ENCODE measurements at regions not wholly inside any gene's neighbourhood (a gene's known extent, or its start where the extent isn't known, plus 50 kb on each side); places are given as distances from the start of the nearest gene placed in this dataset.

- Histone ChIP-seq H4K20me1 (ENCODE audit: insufficient read depth) (no peaks in the 10 kb centered on the region), H3K9ac (no peak overlapping the region), H3K4me1 (ENCODE audit: control insufficient read depth in 1 of 2, insufficient read depth in 2 of 2, low read depth in 1 of 2, low read length in 1 of 2) (peaks cover 0 to 21% of the 10 kb centered on the region in 2 experiments; a peak in 1 of 4 replicates), H3K9me2 (no peaks in the 10 kb centered on the region), H3K27ac (ENCODE audit: low read depth in 2 of 2, low read length in 1 of 2) (no peak overlapping the region), H3K27me3 (ENCODE audit: insufficient read depth) (no peaks in the 10 kb centered on the region), H3K36me3 (replicated peaks in 1 of 2; ENCODE audit: control insufficient read depth in 1 of 2, insufficient read depth in 2 of 2, low read length in 1 of 2) (no peaks in the 10 kb centered on the region), H3F3A (replicated peaks; ENCODE audit: insufficient read depth) (no peaks in the 10 kb centered on the region), H2AFZ (ENCODE audit: low read depth) (no peak overlapping the region), H3K9me3 (no peaks in the 10 kb centered on the region), H3K4me2 (no peak overlapping the region), H3K4me3 (ENCODE audit: low read depth in 2 of 2, low read length in 1 of 2) (no peak overlapping the region), H3K79me2 (ENCODE audit: insufficient read depth) (no peaks in the 10 kb centered on the region)
- POLR2A ChIA-PET: no interaction called here
- CTCF ChIA-PET: interaction anchor here (1.0 to 1.9 kb wide), 5 partner anchors 9 to 116 kb away, joined by 3 to 7 read pairs (median 4); no protein-coding TSS in a partner anchor
- DNase-seq: no peak
- TF ChIP-seq GABPA (IDR thresholded peaks at IDR 0.05; ENCODE audit: low read depth): no peak
- WGBS (ENCODE audit: low lambda C conversion rate): 61% methylated on average over 3 of the region's 6 CpGs
These were observed 115.5 kb downstream of the VEGFA start for GRCh38 chr6:43885399-43886066.

GRCh38 chr6:43884652-43885022, 114.6 kb downstream of the VEGFA start:
- Histone ChIP-seq H3K9me2 (no peaks in the 10 kb centered on the region), H3K27me3 (ENCODE audit: insufficient read depth) (no peaks in the 10 kb centered on the region), H4K20me1 (ENCODE audit: insufficient read depth) (no peaks in the 10 kb centered on the region), H2AFZ (ENCODE audit: low read depth) (no peak overlapping the region), H3K4me1 (ENCODE audit: control insufficient read depth in 1 of 2, insufficient read depth in 2 of 2, low read depth in 1 of 2, low read length in 1 of 2) (peaks cover 0 to 24% of the 10 kb centered on the region in 2 experiments; a peak in 2 of 4 replicates), H3K9ac (no peak overlapping the region), H3K36me3 (replicated peaks in 1 of 2; ENCODE audit: control insufficient read depth in 1 of 2, insufficient read depth in 2 of 2, low read length in 1 of 2) (no peaks in the 10 kb centered on the region), H3K79me2 (ENCODE audit: insufficient read depth) (no peaks in the 10 kb centered on the region), H3F3A (replicated peaks; ENCODE audit: insufficient read depth) (no peaks in the 10 kb centered on the region), H3K4me2 (no peak overlapping the region), H3K4me3 (ENCODE audit: low read depth in 2 of 2, low read length in 1 of 2) (no peak overlapping the region), H3K27ac (ENCODE audit: low read depth in 2 of 2, low read length in 1 of 2) (no peak overlapping the region), H3K9me3 (no peaks in the 10 kb centered on the region)
- ChIA-PET CTCF (interaction anchor here (0.8 to 1.9 kb wide), 6 partner anchors 17 to 115 kb away, joined by 3 to 7 read pairs (median 4); partner anchors contain the start of gene VEGFA), POLR2A (no interaction called here)
- DNase-seq: no peak
- TF ChIP-seq CHD2 (IDR thresholded peaks at IDR 0.05; ENCODE audit: low read length, partially characterized antibody): no peak
- TF ChIP-seq ELF1 (IDR thresholded peaks at IDR 0.05): no peak
- TF ChIP-seq NRF1 (IDR thresholded peaks at IDR 0.05; ENCODE audit: low read depth, low read length): no peak
- TF ChIP-seq REST (IDR thresholded peaks at IDR 0.05; ENCODE audit: low read depth, low read length): no peak
- no peak for TF ChIP-seq GATA2 (CRISPR knock-in tag; IDR thresholded peaks at IDR 0.05)
- no peak for TF ChIP-seq IRF3 (IDR thresholded peaks at IDR 0.05; ENCODE audit: low read depth, low read length)
- TF ChIP-seq RCOR1 (IDR thresholded peaks at IDR 0.05; ENCODE audit: low read length): no peak
- TF ChIP-seq RFX5 (IDR thresholded peaks at IDR 0.05; ENCODE audit: low read length): no peak
- TF ChIP-seq MXI1 (IDR thresholded peaks at IDR 0.05; ENCODE audit: low read depth, low read length): no peak
- TF ChIP-seq POLR2AphosphoS5 (IDR thresholded peaks at IDR 0.05; ENCODE audit: low read depth, low read length): no peak
- TF ChIP-seq EP300 (IDR thresholded peaks at IDR 0.05; ENCODE audit: borderline replicate concordance in 1 of 2, low read depth in 1 of 2, low read length in 1 of 2): no peak
- no peak for TF ChIP-seq TEAD4 (IDR thresholded peaks at IDR 0.05; ENCODE audit: borderline replicate concordance, insufficient read depth)
- TF ChIP-seq TAF1 (IDR thresholded peaks at IDR 0.05; ENCODE audit: borderline replicate concordance, low read depth, low read length): no peak
- TF ChIP-seq MEF2A (IDR thresholded peaks at IDR 0.05; ENCODE audit: borderline replicate concordance, low read depth): no peak
- TF ChIP-seq FOXM1 (IDR thresholded peaks at IDR 0.05; ENCODE audit: low read depth): no peak
- TF ChIP-seq FOXJ3 (CRISPR knock-in tag; IDR thresholded peaks at IDR 0.05): no peak
- no peak for TF ChIP-seq YY1 (IDR thresholded peaks at IDR 0.05; ENCODE audit: low read depth)
- 83% methylated on average over 4 of the region's 5 CpGs for WGBS (ENCODE audit: low lambda C conversion rate)

All from SK-N-SH (cell line).